ENCODE measurements at regions not wholly inside any gene's neighbourhood (a gene's known extent, or its start where the extent isn't known, plus 50 kb on each side); places are given as distances from the start of the nearest gene placed in this dataset.

DNA sequence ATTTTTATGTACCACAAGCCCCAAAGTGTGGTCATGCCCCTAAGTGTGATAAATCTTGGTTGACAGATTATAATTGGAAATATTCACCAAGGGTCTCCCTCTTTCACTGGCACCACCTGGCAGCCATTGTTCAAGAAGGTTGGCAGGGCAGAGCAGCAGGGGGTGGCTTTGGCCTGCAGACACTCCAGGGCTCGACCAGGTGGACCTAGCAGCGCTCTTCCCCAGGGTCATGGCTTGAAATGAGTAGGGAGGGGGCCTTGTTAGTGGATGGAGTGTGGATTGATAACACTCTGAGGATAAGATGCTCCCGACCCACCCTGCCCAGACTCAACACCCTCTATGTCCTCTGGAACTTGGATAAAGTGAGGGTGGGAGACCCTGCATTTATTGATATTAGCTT lies 58.2 kb upstream of the KLHL25 start:
- ChIA-PET CTCF (interaction anchor here (1.4 kb wide), 1 partner anchor 123 kb away, joined by 7 read pairs; no protein-coding TSS in a partner anchor), POLR2A (no interaction called here)
- FAIRE-seq (no peak), DNase-seq (ENCODE audit: low read depth, low spot score) (no peak)
- Histone ChIP-seq H3K9me3 (replicated peaks; ENCODE audit: control insufficient read depth, insufficient read depth, low read length) (no peaks in the 10 kb centered on the region), H3K27ac (ENCODE audit: insufficient read depth, low read depth, low read length) (no peak overlapping the region), H3K4me2 (ENCODE audit: insufficient read depth, low read length) (no peak overlapping the region), H4K20me1 (replicated peaks; ENCODE audit: control insufficient read depth, extremely low read depth, insufficient read depth, low read length) (no peaks in the 10 kb centered on the region), H3K4me3 (replicated peaks in 1 of 3; ENCODE audit: insufficient read depth in 1 of 3, low read depth in 1 of 3, low read length in 3 of 3) (no peak overlapping the region), H2AFZ (ENCODE audit: low read depth, low read length) (no peak overlapping the region), H3K36me3 (ENCODE audit: control insufficient read depth in 2 of 2, extremely low read depth in 1 of 2, insufficient read depth in 2 of 2, low read length in 2 of 2) (no peaks in the 10 kb centered on the region), H3K9me1 (replicated peaks; ENCODE audit: control insufficient read depth, extremely low read depth, insufficient read depth, low read length) (no peaks in the 10 kb centered on the region), H3K9ac (replicated peaks; ENCODE audit: extremely low read depth, insufficient read depth, low read length) (no peak overlapping the region), H3K27me3 (ENCODE audit: control insufficient read depth in 2 of 2, insufficient read depth in 2 of 2, low read length in 2 of 2) (peaks cover 1 to 2% of the 10 kb centered on the region in 2 experiments), H3K4me1 (ENCODE audit: control insufficient read depth, extremely low read depth, insufficient read depth, low read length) (no peaks in the 10 kb centered on the region), H3K79me2 (ENCODE audit: control insufficient read depth, insufficient read depth, low read length) (no peaks in the 10 kb centered on the region)
- intact Hi-C loops (cut with micrococcal nuclease) (no loop called here), dilution Hi-C loops (cut with MboI; ENCODE audit: extremely low pct_ligation_motif_present, low sequenced_read_pairs) (no loop called here)
- no TSS peak for BruUV-seq (replicated peaks)
- TF ChIP-seq GATA2 (IDR thresholded peaks at IDR 0.05; ENCODE audit: insufficient read depth, insufficient read length, low read depth, low read length) (no peak), MYC (IDR thresholded peaks at IDR 0.05; ENCODE audit: low read depth, low read length) (no peak), FOS (IDR thresholded peaks at IDR 0.05; ENCODE audit: borderline replicate concordance, insufficient read depth, low read length) (no peak), POLR2A (IDR thresholded peaks at IDR 0.05; ENCODE audit: low read depth, low read length) (no peak), POLR2AphosphoS5 (IDR thresholded peaks at IDR 0.05; ENCODE audit: insufficient read depth, low read depth, low read length) (no peak), EZH2 (IDR thresholded peaks at IDR 0.05; ENCODE audit: borderline replicate concordance, low read depth, low read length, severe bottlenecking) (no peak)
- TF ChIP-seq, protein P1, sequence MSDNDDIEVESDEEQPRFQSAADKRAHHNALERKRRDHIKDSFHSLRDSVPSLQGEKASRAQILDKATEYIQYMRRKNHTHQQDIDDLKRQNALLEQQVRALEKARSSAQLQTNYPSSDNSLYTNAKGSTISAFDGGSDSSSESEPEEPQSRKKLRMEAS (IDR thresholded peaks at IDR 0.05; ENCODE audit: insufficient read depth, insufficient read length): no peak
- TF ChIP-seq, protein P2, sequence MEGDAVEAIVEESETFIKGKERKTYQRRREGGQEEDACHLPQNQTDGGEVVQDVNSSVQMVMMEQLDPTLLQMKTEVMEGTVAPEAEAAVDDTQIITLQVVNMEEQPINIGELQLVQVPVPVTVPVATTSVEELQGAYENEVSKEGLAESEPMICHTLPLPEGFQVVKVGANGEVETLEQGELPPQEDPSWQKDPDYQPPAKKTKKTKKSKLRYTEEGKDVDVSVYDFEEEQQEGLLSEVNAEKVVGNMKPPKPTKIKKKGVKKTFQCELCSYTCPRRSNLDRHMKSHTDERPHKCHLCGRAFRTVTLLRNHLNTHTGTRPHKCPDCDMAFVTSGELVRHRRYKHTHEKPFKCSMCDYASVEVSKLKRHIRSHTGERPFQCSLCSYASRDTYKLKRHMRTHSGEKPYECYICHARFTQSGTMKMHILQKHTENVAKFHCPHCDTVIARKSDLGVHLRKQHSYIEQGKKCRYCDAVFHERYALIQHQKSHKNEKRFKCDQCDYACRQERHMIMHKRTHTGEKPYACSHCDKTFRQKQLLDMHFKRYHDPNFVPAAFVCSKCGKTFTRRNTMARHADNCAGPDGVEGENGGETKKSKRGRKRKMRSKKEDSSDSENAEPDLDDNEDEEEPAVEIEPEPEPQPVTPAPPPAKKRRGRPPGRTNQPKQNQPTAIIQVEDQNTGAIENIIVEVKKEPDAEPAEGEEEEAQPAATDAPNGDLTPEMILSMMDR (IDR thresholded peaks at IDR 0.05; ENCODE audit: extremely low read depth in 1 of 2, insufficient read depth in 1 of 2, low read depth in 1 of 2, low read length in 2 of 2): no peak

All from endothelial cell of umbilical vein (primary cell).